ENCODE measurements at regions not wholly inside any gene's neighbourhood (a gene's known extent, or its start where the extent isn't known, plus 50 kb on each side); places are given as distances from the start of the nearest gene placed in this dataset.

GRCh38 chr1:239283216-239283615 lies 103.2 kb upstream of the CHRM3 start:
- DNase-seq (ENCODE audit: low read depth, low spot score) = no peak
- no TSS peak for BruUV-seq (replicated peaks)
- no peak for TF ChIP-seq POLR2AphosphoS5 (IDR thresholded peaks at IDR 0.05; ENCODE audit: insufficient read depth, low read depth, low read length)
- TF ChIP-seq GATA2 (IDR thresholded peaks at IDR 0.05; ENCODE audit: insufficient read depth, insufficient read length, low read depth, low read length) = no peak
- TF ChIP-seq POLR2A (IDR thresholded peaks at IDR 0.05; ENCODE audit: low read depth, low read length) = no peak
- no peak for TF ChIP-seq EZH2 (IDR thresholded peaks at IDR 0.05; ENCODE audit: borderline replicate concordance, low read depth, low read length, severe bottlenecking)
- TF ChIP-seq MAX (IDR thresholded peaks at IDR 0.05; ENCODE audit: insufficient read depth, insufficient read length) = no peak
- TF ChIP-seq, protein P1, sequence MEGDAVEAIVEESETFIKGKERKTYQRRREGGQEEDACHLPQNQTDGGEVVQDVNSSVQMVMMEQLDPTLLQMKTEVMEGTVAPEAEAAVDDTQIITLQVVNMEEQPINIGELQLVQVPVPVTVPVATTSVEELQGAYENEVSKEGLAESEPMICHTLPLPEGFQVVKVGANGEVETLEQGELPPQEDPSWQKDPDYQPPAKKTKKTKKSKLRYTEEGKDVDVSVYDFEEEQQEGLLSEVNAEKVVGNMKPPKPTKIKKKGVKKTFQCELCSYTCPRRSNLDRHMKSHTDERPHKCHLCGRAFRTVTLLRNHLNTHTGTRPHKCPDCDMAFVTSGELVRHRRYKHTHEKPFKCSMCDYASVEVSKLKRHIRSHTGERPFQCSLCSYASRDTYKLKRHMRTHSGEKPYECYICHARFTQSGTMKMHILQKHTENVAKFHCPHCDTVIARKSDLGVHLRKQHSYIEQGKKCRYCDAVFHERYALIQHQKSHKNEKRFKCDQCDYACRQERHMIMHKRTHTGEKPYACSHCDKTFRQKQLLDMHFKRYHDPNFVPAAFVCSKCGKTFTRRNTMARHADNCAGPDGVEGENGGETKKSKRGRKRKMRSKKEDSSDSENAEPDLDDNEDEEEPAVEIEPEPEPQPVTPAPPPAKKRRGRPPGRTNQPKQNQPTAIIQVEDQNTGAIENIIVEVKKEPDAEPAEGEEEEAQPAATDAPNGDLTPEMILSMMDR (IDR thresholded peaks at IDR 0.05; ENCODE audit: extremely low read depth in 1 of 2, insufficient read depth in 1 of 2, low read depth in 1 of 2, low read length in 2 of 2) = no peak
- TF ChIP-seq JUN (IDR thresholded peaks at IDR 0.05; ENCODE audit: borderline replicate concordance, insufficient read depth, insufficient read length, low read depth) = no peak
- TF ChIP-seq MYC (IDR thresholded peaks at IDR 0.05; ENCODE audit: low read depth, low read length) = no peak
- TF ChIP-seq FOS (IDR thresholded peaks at IDR 0.05; ENCODE audit: borderline replicate concordance, insufficient read depth, low read length) = no peak

More at GRCh38 chr1:239283216-239283615, 103.2 kb upstream of the CHRM3 start:
- Histone ChIP-seq H3K9ac (replicated peaks; ENCODE audit: extremely low read depth, insufficient read depth, low read length) (no peak overlapping the region), H2AFZ (ENCODE audit: low read depth, low read length) (no peak overlapping the region), H3K36me3 (ENCODE audit: control insufficient read depth in 2 of 2, extremely low read depth in 1 of 2, insufficient read depth in 2 of 2, low read length in 2 of 2) (no peaks in the 10 kb centered on the region), H3K4me3 (replicated peaks in 1 of 3; ENCODE audit: insufficient read depth in 1 of 3, low read depth in 1 of 3, low read length in 3 of 3) (no peak overlapping the region), H3K9me1 (replicated peaks; ENCODE audit: control insufficient read depth, extremely low read depth, insufficient read depth, low read length) (no peaks in the 10 kb centered on the region), H3K79me2 (ENCODE audit: control insufficient read depth, insufficient read depth, low read length) (no peaks in the 10 kb centered on the region), H3K9me3 (replicated peaks; ENCODE audit: control insufficient read depth, insufficient read depth, low read length) (peaks cover 3% of the 10 kb centered on the region), H3K27me3 (ENCODE audit: control insufficient read depth in 2 of 2, insufficient read depth in 2 of 2, low read length in 2 of 2) (no peaks in the 10 kb centered on the region), H4K20me1 (replicated peaks; ENCODE audit: control insufficient read depth, extremely low read depth, insufficient read depth, low read length) (no peaks in the 10 kb centered on the region), H3K4me1 (ENCODE audit: control insufficient read depth, extremely low read depth, insufficient read depth, low read length) (no peaks in the 10 kb centered on the region), H3K27ac (ENCODE audit: insufficient read depth, low read depth, low read length) (no peak overlapping the region), H3K4me2 (ENCODE audit: insufficient read depth, low read length) (no peak overlapping the region)
- FAIRE-seq = no peak
- intact Hi-C loops (cut with micrococcal nuclease) (no loop called here), dilution Hi-C loops (cut with MboI; ENCODE audit: extremely low pct_ligation_motif_present, low sequenced_read_pairs) (no loop called here)
- POLR2A ChIA-PET = no interaction called here
- CTCF ChIA-PET = no interaction called here

Measured in endothelial cell of umbilical vein (primary cell).